ENCODE measurements at regions not wholly inside any gene's neighbourhood (a gene's known extent, or its start where the extent isn't known, plus 50 kb on each side); places are given as distances from the start of the nearest gene placed in this dataset.

DNA sequence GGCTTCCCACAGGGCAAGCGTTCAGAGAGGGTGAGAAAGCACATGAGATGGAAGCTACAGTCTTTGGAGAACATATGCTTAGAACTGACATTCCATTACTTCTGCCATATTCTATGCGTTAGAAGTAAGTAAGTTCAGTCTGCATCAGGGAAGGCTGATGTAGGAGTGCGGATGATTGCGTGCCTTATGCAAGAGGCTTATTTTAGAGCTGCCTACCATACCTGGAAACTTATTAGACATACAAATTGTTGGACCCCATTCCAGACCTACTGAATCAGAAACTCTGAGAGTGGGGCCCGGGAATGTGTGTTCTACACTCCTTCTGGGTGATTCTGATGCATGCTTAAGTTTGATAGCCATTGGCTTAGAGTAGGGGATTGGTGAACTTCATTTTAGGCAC is 174.9 kb downstream of the KTN1 start:
- no peak for TF ChIP-seq CTCF (conservative IDR thresholded peaks at IDR 0.05)
- TF ChIP-seq ZFX (IDR thresholded peaks at IDR 0.05) = no peak
